OCI-LY7 (cell line): ENCODE measurements at regions not wholly inside any gene's neighbourhood (a gene's known extent, or its start where the extent isn't known, plus 50 kb on each side); places are given as distances from the start of the nearest gene placed in this dataset.

Experiments
- BruUV-seq: library from RNA; stranded (reverse); fragments of 400-500 nt; replicated peaks from 2 replicates; lab custom pipeline; 2021; lab: Mats Ljungman, UMichigan
- CTCF ChIA-PET: fragments of 300-600 bp; sonication (Branson Sonifier 250); formaldehyde crosslinking; loops from one replicate; lab custom pipeline; 2022; ENCODE audit warnings: antibody characterized with exemption; ENCODE audit not compliant: unreplicated experiment; lab: Charles Lee
- POLR2A ChIA-PET: fragments of 300-600 bp; sonication (Branson Sonifier 250); formaldehyde crosslinking; loops from one replicate; lab custom pipeline; 2022; ENCODE audit warnings: antibody characterized with exemption; lab: Charles Lee
- DNase-seq: peaks from one replicate; pipeline ENCODE4 v3.0.0-alpha.2; 2015; ENCODE audit warnings: low spot score
- H2AFZ ChIP-seq: fragments of 200-600 bp; sonication (generic), shearing (Covaris generic); 2 replicates; pipeline ENCODE4 v1.6.1; 2014; ENCODE audit warnings: mild to moderate bottlenecking, antibody characterized with exemption, low read length, moderate library complexity
- H3K27ac ChIP-seq: fragments of 200-600 bp; sonication (generic); 2 replicates; pipeline ENCODE4 v1.5.1; 2014; ENCODE audit warnings: mixed run types, low read depth, mild to moderate bottlenecking, moderate library complexity, low read length, inconsistent platforms; ENCODE audit not compliant: poor library complexity, severe bottlenecking
- H3K36me3 ChIP-seq: fragments of 200-600 bp; sonication (generic); 2 replicates; pipeline ENCODE4 v1.6.1; 2014; ENCODE audit warnings: mild to moderate bottlenecking, antibody characterized with exemption, low read length, moderate library complexity, mixed read lengths; ENCODE audit not compliant: insufficient read depth
- H3K4me1 ChIP-seq: fragments of 200-600 bp; sonication (generic); 2 replicates; pipeline ENCODE4 v1.5.1; 2014; ENCODE audit warnings: mild to moderate bottlenecking, low read length; ENCODE audit not compliant: insufficient read depth, poor library complexity, severe bottlenecking
- H3K4me2 ChIP-seq: fragments of 200-600 bp; sonication (generic); 2 replicates; pipeline ENCODE4 v1.6.1; 2014; ENCODE audit warnings: mild to moderate bottlenecking, low read length
- H3K4me3 ChIP-seq: fragments of 200-600 bp; sonication (generic); 2 replicates; pipeline ENCODE4 v1.5.1; 2014; ENCODE audit warnings: mild to moderate bottlenecking, low read depth, low read length; ENCODE audit not compliant: poor library complexity, severe bottlenecking
- H3K79me2 ChIP-seq: fragments of 200-600 bp; sonication (generic); 2 replicates; pipeline ENCODE4 v1.6.1; 2016; ENCODE audit warnings: low read depth, mild to moderate bottlenecking, low read length, moderate library complexity, mixed read lengths; ENCODE audit not compliant: insufficient read depth
- H3K9me2 ChIP-seq: fragments of 200-600 bp; sonication (generic); 2 replicates; pipeline ENCODE4 v1.6.1; 2016; ENCODE audit warnings: mild to moderate bottlenecking, low read length, mixed read lengths; ENCODE audit not compliant: insufficient read depth
- H3K9me3 ChIP-seq: fragments of 200-600 bp; sonication (generic); 2 replicates; pipeline ENCODE4 v1.6.1; 2014; ENCODE audit warnings: mild to moderate bottlenecking, mixed run types, low read length, mixed read lengths
- H4K20me1 ChIP-seq: fragments of 200-600 bp; sonication (generic); 2 replicates; pipeline ENCODE4 v1.6.1; 2014; ENCODE audit warnings: mild to moderate bottlenecking, antibody characterized with exemption, low read length, moderate library complexity, mixed read lengths; ENCODE audit not compliant: insufficient read depth
- CTCF ChIP-seq: fragments of 200-600 bp; sonication (generic); conservative IDR thresholded peaks from 2 replicates; pipeline ENCODE4 v1.5.1; 2014; ENCODE audit warnings: mild to moderate bottlenecking, antibody characterized with exemption, low read length, moderate library complexity, mixed read lengths
- EZH2phosphoT487 ChIP-seq: fragments of 200-600 bp; sonication (generic); IDR thresholded peaks from 2 replicates; pipeline ENCODE4 v1.6.1; 2018; ENCODE audit warnings: low read depth, borderline replicate concordance, mild to moderate bottlenecking, mixed run types, antibody characterized with exemption, low read length, moderate library complexity, mixed read lengths
- intact Hi-C: fragments of 100-400 bp; cut with micrococcal nuclease; formaldehyde crosslinking; loops from one replicate; pipeline ENCODE4 v1.10.0; 2022; ENCODE audit not compliant: unreplicated experiment

DNA sequence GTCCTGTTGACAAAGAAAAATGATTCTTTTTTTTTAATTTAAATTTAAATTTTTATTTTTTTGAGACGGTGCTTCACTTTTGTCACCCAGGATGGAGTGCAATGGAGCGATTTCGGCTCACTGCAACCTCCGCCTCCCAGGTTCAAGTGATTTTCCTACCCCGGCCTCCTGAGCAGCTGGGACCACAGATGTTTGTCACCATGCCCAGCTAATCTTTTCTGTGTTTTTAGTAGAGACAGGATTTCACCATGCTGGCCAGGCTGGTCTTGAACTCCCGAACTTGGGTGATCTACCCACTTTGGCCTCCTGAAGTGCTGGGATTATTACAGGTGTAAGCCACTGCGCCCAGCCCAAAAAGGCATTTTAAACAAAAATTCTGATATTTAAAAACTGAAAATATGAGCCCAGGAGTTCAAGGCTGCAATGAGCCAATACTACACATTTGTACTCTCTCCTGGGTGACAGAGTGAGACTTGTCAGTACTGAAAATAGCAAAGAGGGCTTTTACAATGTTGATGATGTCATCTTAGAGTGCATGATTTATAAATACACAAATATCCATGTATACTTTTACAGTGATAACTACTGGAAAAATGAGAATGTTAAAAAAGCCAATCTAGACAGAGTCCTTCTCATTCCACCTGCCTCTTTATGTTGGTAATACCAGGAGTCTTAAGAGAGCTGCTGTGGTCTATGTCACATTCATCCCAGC, 56.0 kb upstream of the STUM start:
- CTCF ChIA-PET, result no interaction called here
- Histone ChIP-seq H3K4me3 (no peak overlapping the region), H3K36me3 (no peaks in the 10 kb centered on the region), H3K27ac (no peak overlapping the region), H4K20me1 (no peaks in the 10 kb centered on the region), H3K9me3 (no peaks in the 10 kb centered on the region), H3K9me2 (no peaks in the 10 kb centered on the region), H3K79me2 (no peaks in the 10 kb centered on the region), H3K4me1 (peaks cover 39% of the 10 kb centered on the region), H3K4me2 (no peak overlapping the region), H2AFZ (no peak overlapping the region)
- no peak for DNase-seq
- intact Hi-C loops, result no loop called here
- BruUV-seq, result no TSS peak
- POLR2A ChIA-PET, result interaction anchor here (1.0 to 1.4 kb wide), 3 partner anchors 11 to 84 kb away, joined by 3 read pairs; no protein-coding TSS in a partner anchor
- TF ChIP-seq CTCF (no peak), EZH2phosphoT487 (no peak)

DNA sequence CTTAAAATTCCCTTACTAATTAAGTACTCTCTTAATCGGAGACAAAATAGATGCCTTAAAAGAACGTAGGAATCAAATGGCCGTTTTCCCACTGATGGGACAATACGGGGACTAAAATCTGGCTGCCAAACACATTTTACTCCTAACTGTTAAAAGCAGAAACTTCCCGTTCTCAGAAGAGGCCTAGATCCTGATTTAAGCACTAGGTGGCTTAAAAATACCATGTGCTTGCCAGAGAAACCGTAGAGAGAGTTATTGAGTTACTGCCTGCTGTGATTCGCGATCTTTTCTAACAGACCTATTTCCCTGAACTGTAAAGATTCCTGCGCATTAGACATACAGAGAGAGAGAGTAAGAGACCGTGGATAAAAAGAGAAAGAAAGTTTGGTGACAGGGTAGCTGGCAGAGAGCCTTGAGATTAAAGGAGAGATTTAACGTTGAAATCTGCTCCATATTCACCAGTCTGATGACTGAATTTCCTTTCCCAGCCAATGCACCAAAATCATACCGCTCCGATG, 54.4 kb upstream of the STUM start:
- Histone ChIP-seq H2AFZ (no peak overlapping the region), H3K79me2 (no peaks in the 10 kb centered on the region), H3K27ac (no peak overlapping the region), H3K4me3 (no peak overlapping the region), H3K9me2 (no peaks in the 10 kb centered on the region), H3K4me1 (peaks cover 39% of the 10 kb centered on the region), H3K9me3 (no peaks in the 10 kb centered on the region), H4K20me1 (no peaks in the 10 kb centered on the region), H3K36me3 (no peaks in the 10 kb centered on the region), H3K4me2 (no peak overlapping the region)
- TF ChIP-seq CTCF (no peak), EZH2phosphoT487 (no peak)
- no peak for DNase-seq
- ChIA-PET CTCF (no interaction called here), POLR2A (no interaction called here)
- BruUV-seq, result no TSS peak
- intact Hi-C loops, result no loop called here

DNA sequence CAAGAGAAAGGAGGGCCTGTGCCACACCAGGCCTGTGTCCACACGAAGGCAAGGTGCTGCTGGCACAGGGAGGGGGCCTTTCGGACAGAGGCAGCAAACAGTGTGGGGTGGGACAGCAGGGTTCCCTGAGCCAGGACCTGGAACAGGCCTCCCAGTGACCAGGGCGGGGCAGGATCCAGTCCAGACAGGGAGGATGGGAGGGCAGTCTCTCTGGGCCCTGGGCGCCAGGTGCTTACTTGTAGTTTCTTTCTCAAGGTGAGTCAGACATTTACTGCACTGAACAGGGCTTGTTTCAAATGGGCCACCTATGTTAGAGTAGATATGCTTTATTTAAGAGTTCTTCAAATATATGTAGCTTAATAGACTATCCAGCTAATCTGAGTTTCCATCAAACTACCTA, 52.8 kb upstream of the STUM start:
- TF ChIP-seq CTCF (no peak), EZH2phosphoT487 (no peak)
- H3K4me1 ChIP-seq, result peaks cover 25% of the 10 kb centered on the region
- ChIA-PET POLR2A (interaction anchor here (0.6 to 0.8 kb wide), 3 partner anchors 15 to 414 kb away, joined by 3 read pairs; no protein-coding TSS in a partner anchor), CTCF (no interaction called here)
- H3K27ac ChIP-seq, result no peak overlapping the region
- no TSS peak for BruUV-seq
- no peak overlapping the region for H3K4me3 ChIP-seq
- no peaks in the 10 kb centered on the region for H4K20me1 ChIP-seq
- no peak overlapping the region for H2AFZ ChIP-seq
- no peaks in the 10 kb centered on the region for H3K36me3 ChIP-seq
- H3K79me2 ChIP-seq, result no peaks in the 10 kb centered on the region
- H3K9me2 ChIP-seq, result no peaks in the 10 kb centered on the region
- no peaks in the 10 kb centered on the region for H3K9me3 ChIP-seq
- H3K4me2 ChIP-seq, result no peak overlapping the region
- intact Hi-C loops, result no loop called here
- no peak for DNase-seq
